22Rv1 (cell line): ENCODE measurements at regions not wholly inside any gene's neighbourhood (a gene's known extent, or its start where the extent isn't known, plus 50 kb on each side); places are given as distances from the start of the nearest gene placed in this dataset.

Experiments
- H3K27ac ChIP-seq: fragments of 450-650 bp; 2 replicates; pipeline ENCODE4 v1.5.1; 2017
- CTCF ChIP-seq: fragments of 450-650 bp; IDR thresholded peaks from 2 replicates; pipeline ENCODE4 v1.5.1; 2017; ENCODE audit warnings: mild to moderate bottlenecking
- ZFX ChIP-seq: fragments of 450-650 bp; IDR thresholded peaks from 2 replicates; pipeline ENCODE4 v1.6.1; 2017; ENCODE audit warnings: antibody characterized with exemption, borderline replicate concordance

- TF ChIP-seq CTCF = no peak
- no peak overlapping the region for H3K27ac ChIP-seq
These were observed 109.4 kb downstream of the ZNF518B start for GRCh38 chr4:10347815-10348214.

GRCh38 chr4:10347281-10347795 is 109.9 kb downstream of the ZNF518B start:
- H3K27ac ChIP-seq = no peak overlapping the region
- TF ChIP-seq ZFX (no peak), CTCF (no peak)

GRCh38 chr4:10346023-10346422 is 111.2 kb downstream of the ZNF518B start:
- TF ChIP-seq CTCF = no peak
- no peak for TF ChIP-seq ZFX
- no peak overlapping the region for H3K27ac ChIP-seq

- TF ChIP-seq ZFX (no peak), CTCF (no peak)
- no peak overlapping the region for H3K27ac ChIP-seq
These were observed 111.8 kb downstream of the ZNF518B start for GRCh38 chr4:10345381-10345784.

- no peak overlapping the region for H3K27ac ChIP-seq
- no peak for TF ChIP-seq ZFX
- no peak for TF ChIP-seq CTCF
These were observed 112.4 kb downstream of the ZNF518B start for GRCh38 chr4:10344824-10345223.

GRCh38 chr4:10343656-10344055 is 113.6 kb downstream of the ZNF518B start:
- TF ChIP-seq ZFX = no peak
- TF ChIP-seq CTCF = no peak
- H3K27ac ChIP-seq = no peak overlapping the region

GRCh38 chr4:10342866-10343265 is 114.4 kb downstream of the ZNF518B start:
- TF ChIP-seq CTCF (no peak), ZFX (no peak)
- no peak overlapping the region for H3K27ac ChIP-seq
